OCI-LY1 (cell line): ENCODE measurements at regions not wholly inside any gene's neighbourhood (a gene's known extent, or its start where the extent isn't known, plus 50 kb on each side); places are given as distances from the start of the nearest gene placed in this dataset.

Experiments used
- H2AFZ ChIP-seq: fragments of 200-600 bp; sonication (generic), shearing (Covaris generic); 2 replicates; pipeline ENCODE4 v1.6.0; 2014; ENCODE audit warnings: antibody characterized with exemption, mild to moderate bottlenecking, low read length
- H3F3A ChIP-seq: fragments of 200-600 bp; sonication (generic), shearing (Covaris generic); 2 replicates; pipeline ENCODE4 v1.6.0; 2014; ENCODE audit warnings: mild to moderate bottlenecking, antibody characterized with exemption, low read length, moderate library complexity; ENCODE audit not compliant: insufficient read depth
- H3K27ac ChIP-seq: fragments of 200-600 bp; sonication (generic); 2 replicates; pipeline ENCODE4 v1.5.1; 2014; ENCODE audit warnings: low read length, mixed run types, mild to moderate bottlenecking, low read depth; ENCODE audit not compliant: poor library complexity, severe bottlenecking
- H3K27me3 ChIP-seq: fragments of 200-600 bp; sonication (generic); 2 replicates; pipeline ENCODE4 v1.6.0; 2014; ENCODE audit warnings: antibody characterized with exemption, mild to moderate bottlenecking, low read length, moderate library complexity; ENCODE audit not compliant: insufficient read depth
- H3K36me3 ChIP-seq: fragments of 200-600 bp; sonication (generic); 2 replicates; pipeline ENCODE4 v1.6.1; 2014; ENCODE audit warnings: mild to moderate bottlenecking, antibody characterized with exemption, low read length, moderate library complexity, mixed read lengths; ENCODE audit not compliant: insufficient read depth
- H3K4me1 ChIP-seq: fragments of 200-600 bp; sonication (generic); 2 replicates; pipeline ENCODE4 v1.5.1; 2014; ENCODE audit warnings: mild to moderate bottlenecking, low read length, moderate library complexity; ENCODE audit not compliant: insufficient read depth, severe bottlenecking
- H3K4me2 ChIP-seq: fragments of 200-600 bp; sonication (generic), shearing (Covaris generic); 2 replicates; pipeline ENCODE4 v1.6.1; 2014; ENCODE audit warnings: low read length
- H3K4me3 ChIP-seq: fragments of 200-600 bp; sonication (generic); 2 replicates; pipeline ENCODE4 v1.5.1; 2014; ENCODE audit warnings: low read length, low read depth, mild to moderate bottlenecking, mixed read lengths; ENCODE audit not compliant: poor library complexity, severe bottlenecking
- H3K79me2 ChIP-seq: fragments of 200-600 bp; shearing (Covaris generic); 2 replicates; pipeline ENCODE4 v1.6.1; 2016; ENCODE audit warnings: mixed run types, low read length, mixed read lengths; ENCODE audit not compliant: insufficient read depth
- H3K9ac ChIP-seq: fragments of 200-600 bp; sonication (generic), shearing (Covaris generic); 2 replicates; pipeline ENCODE4 v1.6.1; 2014; ENCODE audit warnings: mild to moderate bottlenecking, low read length, mixed read lengths
- H3K9me2 ChIP-seq: fragments of 200-600 bp; sonication (generic), shearing (Covaris generic); 2 replicates; pipeline ENCODE4 v1.6.1; 2014; ENCODE audit warnings: low read depth, mild to moderate bottlenecking, low read length, mixed read lengths
- H3K9me3 ChIP-seq: fragments of 200-600 bp; shearing (Covaris generic); 2 replicates; pipeline ENCODE4 v1.6.1; 2014; ENCODE audit warnings: low read length, mixed read lengths
- H4K20me1 ChIP-seq: fragments of 200-600 bp; sonication (generic), shearing (Covaris generic); 2 replicates; pipeline ENCODE4 v1.6.0; 2016; ENCODE audit warnings: mild to moderate bottlenecking, low read length; ENCODE audit not compliant: insufficient read depth
- EZH2 ChIP-seq: fragments of 200-600 bp; sonication (generic), shearing (Covaris generic); IDR thresholded peaks from 2 replicates; pipeline ENCODE4 v1.8.0; 2017; ENCODE audit warnings: borderline replicate concordance, mixed run types, mild to moderate bottlenecking, antibody characterized with exemption, low read length, moderate library complexity, mixed read lengths
- TF ChIP-seq, protein P1 (sequence below): fragments of 200-600 bp; sonication (generic), shearing (Covaris generic); IDR thresholded peaks from 2 replicates; pipeline ENCODE4 v1.5.1; 2017; ENCODE audit warnings: mild to moderate bottlenecking, antibody characterized with exemption, low read length, moderate library complexity, mixed read lengths

- Histone ChIP-seq H3K4me3 (no peak overlapping the region), H2AFZ (no peak overlapping the region), H3K79me2 (no peaks in the 10 kb centered on the region), H3K36me3 (no peaks in the 10 kb centered on the region; the same call in 1 of the 2 replicates), H3K9me2 (no peaks in the 10 kb centered on the region), H3K4me2 (no peak overlapping the region), H3K9ac (no peak overlapping the region), H3K4me1 (peaks cover 40% of the 10 kb centered on the region), H4K20me1 (no peaks in the 10 kb centered on the region), H3F3A (no peaks in the 10 kb centered on the region), H3K27me3 (no peaks in the 10 kb centered on the region), H3K27ac (no peak overlapping the region), H3K9me3 (peaks cover under 1% of the 10 kb centered on the region)
- TF ChIP-seq EZH2 = no peak
- TF ChIP-seq, protein P1, sequence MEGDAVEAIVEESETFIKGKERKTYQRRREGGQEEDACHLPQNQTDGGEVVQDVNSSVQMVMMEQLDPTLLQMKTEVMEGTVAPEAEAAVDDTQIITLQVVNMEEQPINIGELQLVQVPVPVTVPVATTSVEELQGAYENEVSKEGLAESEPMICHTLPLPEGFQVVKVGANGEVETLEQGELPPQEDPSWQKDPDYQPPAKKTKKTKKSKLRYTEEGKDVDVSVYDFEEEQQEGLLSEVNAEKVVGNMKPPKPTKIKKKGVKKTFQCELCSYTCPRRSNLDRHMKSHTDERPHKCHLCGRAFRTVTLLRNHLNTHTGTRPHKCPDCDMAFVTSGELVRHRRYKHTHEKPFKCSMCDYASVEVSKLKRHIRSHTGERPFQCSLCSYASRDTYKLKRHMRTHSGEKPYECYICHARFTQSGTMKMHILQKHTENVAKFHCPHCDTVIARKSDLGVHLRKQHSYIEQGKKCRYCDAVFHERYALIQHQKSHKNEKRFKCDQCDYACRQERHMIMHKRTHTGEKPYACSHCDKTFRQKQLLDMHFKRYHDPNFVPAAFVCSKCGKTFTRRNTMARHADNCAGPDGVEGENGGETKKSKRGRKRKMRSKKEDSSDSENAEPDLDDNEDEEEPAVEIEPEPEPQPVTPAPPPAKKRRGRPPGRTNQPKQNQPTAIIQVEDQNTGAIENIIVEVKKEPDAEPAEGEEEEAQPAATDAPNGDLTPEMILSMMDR = no peak
These were observed 346.4 kb upstream of the AJAP1 start for GRCh38 chr1:4307911-4308545.

- peaks cover 6% of the 10 kb centered on the region for H3K9me3 ChIP-seq
- TF ChIP-seq, protein P1 = no peak
- no peak for TF ChIP-seq EZH2
These were observed 345.6 kb upstream of the AJAP1 start for GRCh38 chr1:4308806-4309205.

GRCh38 chr1:4309676-4310320, 344.6 kb upstream of the AJAP1 start:
- H3K79me2 ChIP-seq = no peaks in the 10 kb centered on the region
- H2AFZ ChIP-seq = no peak overlapping the region
- no peak overlapping the region; the same call in 1 of the 2 replicates for H3K9ac ChIP-seq
- peaks cover 40% of the 10 kb centered on the region for H3K4me1 ChIP-seq
- H3K27ac ChIP-seq = peak overlapping the region; percentile 69
- H4K20me1 ChIP-seq = no peaks in the 10 kb centered on the region
- H3K36me3 ChIP-seq = no peaks in the 10 kb centered on the region; the same call in 1 of the 2 replicates
- no peak overlapping the region for H3K4me3 ChIP-seq
- no peaks in the 10 kb centered on the region for H3K9me2 ChIP-seq
- H3K9me3 ChIP-seq = peaks cover 8% of the 10 kb centered on the region
- no peaks in the 10 kb centered on the region for H3K27me3 ChIP-seq
- peak overlapping the region; percentile 23; the same call in 1 of the 2 replicates for H3K4me2 ChIP-seq
- TF ChIP-seq, protein P1 = no peak
- TF ChIP-seq EZH2 = no peak
- no peaks in the 10 kb centered on the region for H3F3A ChIP-seq

More at GRCh38 chr1:4308806-4309205, 345.6 kb upstream of the AJAP1 start:
- H3F3A ChIP-seq = no peaks in the 10 kb centered on the region
- no peaks in the 10 kb centered on the region for H3K79me2 ChIP-seq
- H4K20me1 ChIP-seq = no peaks in the 10 kb centered on the region
- H3K9me2 ChIP-seq = no peaks in the 10 kb centered on the region
- no peaks in the 10 kb centered on the region for H3K27me3 ChIP-seq
- no peak overlapping the region for H3K27ac ChIP-seq
- H2AFZ ChIP-seq = no peak overlapping the region
- no peak overlapping the region for H3K4me3 ChIP-seq
- no peak overlapping the region for H3K4me2 ChIP-seq
- H3K4me1 ChIP-seq = peaks cover 40% of the 10 kb centered on the region
- H3K36me3 ChIP-seq = no peaks in the 10 kb centered on the region; the same call in 1 of the 2 replicates
- no peak overlapping the region for H3K9ac ChIP-seq
